A549 (cell line): ENCODE measurements at regions not wholly inside any gene's neighbourhood (a gene's known extent, or its start where the extent isn't known, plus 50 kb on each side); places are given as distances from the start of the nearest gene placed in this dataset.

Experiments
- ATAC-seq, 2 experiments: fragments of 200-7000 bp in 1 of 2; fragments of >200 bp in 1 of 2; cut with Nextera tagmentation in 1 of 2; cut with Tn5 transposase in 1 of 2; 3 replicates each; pipeline versions ENCODE4 v1.8.0 to v1.9.1; 2018 to 2020; ENCODE audit warnings: mild to moderate bottlenecking in 1 of 2, moderate library complexity in 1 of 2
- CTCF ChIA-PET: fragments of 300-600 bp; sonication (Branson Sonifier 250); formaldehyde crosslinking; extraction: SDS; loops from one replicate; lab custom pipeline; 2021; ENCODE audit warnings: antibody characterized with exemption, inconsistent platforms; lab: Yijun Ruan, JAX
- POLR2A ChIA-PET: fragments of 350-600 bp; formaldehyde crosslinking; extraction: SDS; loops from one replicate; lab custom pipeline; 2021; ENCODE audit warnings: antibody characterized with exemption, inconsistent platforms; lab: Yijun Ruan, JAX
- DNase-seq, 2 experiments: peaks; one replicate each; pipeline versions ENCODE4 v3.0.0 to v3.0.0-alpha.2; 2011 to 2016; ENCODE audit warnings: low read depth in 1 of 2, low spot score in 1 of 2
- FAIRE-seq: peaks from 2 replicates; lab custom pipeline; 2011; peaks lifted over from hg19 to GRCh38; lab: Jason Lieb, UNC
- H3K27ac ChIP-seq, 2 experiments: fragments of >200 bp; sonication (Bioruptor Twin); formaldehyde crosslinking; 3 replicates each; pipeline ENCODE4 v1.5.1; 2016 to 2017
- H3K4me1 ChIP-seq: fragments of >200 bp; sonication (Bioruptor Twin); formaldehyde crosslinking; 3 replicates; pipeline ENCODE4 v1.6.1; 2016
- H3K4me2 ChIP-seq: fragments of >200 bp; sonication (Bioruptor Twin); formaldehyde crosslinking; 3 replicates; pipeline ENCODE4 v1.6.1; 2016
- H3K4me3 ChIP-seq: fragments of >200 bp; sonication (Bioruptor Twin); formaldehyde crosslinking; 3 replicates; pipeline ENCODE4 v1.5.1; 2016
- H3K9me3 ChIP-seq: fragments of >200 bp; sonication (Bioruptor Twin); formaldehyde crosslinking; 3 replicates; pipeline ENCODE4 v1.6.1; 2016
- BHLHE40 ChIP-seq: IDR thresholded peaks from 2 replicates; pipeline ENCODE4 v1.6.1; 2012; ENCODE audit warnings: low read depth, low read length, inconsistent platforms
- CBX2 ChIP-seq: fragments of 200-600 bp; sonication (generic); IDR thresholded peaks from 2 replicates; pipeline ENCODE4 v1.6.1; 2016; ENCODE audit warnings: low read depth, mild to moderate bottlenecking, borderline replicate concordance
- CBX8 ChIP-seq: fragments of 200-600 bp; sonication (generic); IDR thresholded peaks from 2 replicates; pipeline ENCODE4 v1.6.1; 2016
- CHD2 ChIP-seq: fragments of 150-350 bp; IDR thresholded peaks from 2 replicates; pipeline ENCODE4 v1.6.1; 2014; ENCODE audit warnings: low read length; ENCODE audit not compliant: partially characterized antibody
- CHD4 ChIP-seq: fragments of 200-600 bp; sonication (generic); IDR thresholded peaks from 2 replicates; pipeline ENCODE4 v1.6.1; 2016; ENCODE audit warnings: antibody characterized with exemption, mild to moderate bottlenecking, borderline replicate concordance
- FOXS1 ChIP-seq: fragments of 250-450 bp; sonication (Bioruptor Pico); IDR thresholded peaks from 2 replicates; pipeline ENCODE4 v1.5.0; 2020; ENCODE audit warnings: mild to moderate bottlenecking, moderate library complexity
- GATA3 ChIP-seq: IDR thresholded peaks from 2 replicates; pipeline ENCODE4 v1.6.1; 2012; ENCODE audit warnings: borderline replicate concordance
- HDAC2 ChIP-seq: fragments of 200-600 bp; sonication (generic); IDR thresholded peaks from 2 replicates; pipeline ENCODE4 v1.6.1; 2016
- HEYL ChIP-seq: fragments of 250-450 bp; sonication (Bioruptor Pico); IDR thresholded peaks from 2 replicates; pipeline ENCODE4 v1.8.0; 2021; ENCODE audit warnings: mild to moderate bottlenecking, moderate library complexity
- HOXB13 ChIP-seq: fragments of 250-450 bp; sonication (Bioruptor Pico); IDR thresholded peaks from 2 replicates; pipeline ENCODE4 v1.5.0; 2020; ENCODE audit warnings: low read depth, mild to moderate bottlenecking, moderate library complexity
- KDM1A ChIP-seq: fragments of 200-600 bp; sonication (generic); IDR thresholded peaks from 2 replicates; pipeline ENCODE4 v1.6.1; 2016; ENCODE audit warnings: low read depth, mild to moderate bottlenecking
- MAZ ChIP-seq: fragments of 150-350 bp; IDR thresholded peaks from 2 replicates; pipeline ENCODE4 v1.6.1; 2014; ENCODE audit warnings: antibody characterized with exemption, low read depth, low read length, borderline replicate concordance
- NPAS2 ChIP-seq: fragments of 250-450 bp; sonication (Bioruptor Pico); IDR thresholded peaks from 2 replicates; pipeline ENCODE4 v1.8.0; 2022; ENCODE audit warnings: mild to moderate bottlenecking, moderate library complexity, borderline replicate concordance
- NR3C1 ChIP-seq: fragments of >200 bp; sonication (Bioruptor Twin); formaldehyde crosslinking; IDR thresholded peaks from 3 replicates; pipeline ENCODE4 v1.6.1; 2017
- POLR2A ChIP-seq: IDR thresholded peaks from 2 replicates; pipeline ENCODE4 v1.6.1; 2012; ENCODE audit warnings: mild to moderate bottlenecking, low read length
- POLR2AphosphoS2 ChIP-seq: conservative IDR thresholded peaks from 2 replicates; pipeline ENCODE4 v1.6.1; 2012; ENCODE audit warnings: low read length, improper control_type of control experiment, inconsistent platforms
- RAD21 ChIP-seq, 2 experiments: fragments of >200 bp in 1 of 2; sonication (Bioruptor Twin) in 1 of 2; formaldehyde crosslinking in 1 of 2; IDR thresholded peaks in 1 of 2; conservative IDR thresholded peaks in 1 of 2; 2 replicates in 1 of 2; 3 replicates in 1 of 2; pipeline ENCODE4 v1.6.1; 2012 to 2018; ENCODE audit warnings: inconsistent platforms in 1 of 2
- RARB ChIP-seq: fragments of 250-450 bp; sonication (Bioruptor Pico); IDR thresholded peaks from 2 replicates; pipeline ENCODE4 v1.8.0; 2021; ENCODE audit warnings: mild to moderate bottlenecking, moderate library complexity
- SMC3 ChIP-seq: fragments of >200 bp; sonication (Bioruptor Twin); formaldehyde crosslinking; IDR thresholded peaks from 3 replicates; pipeline ENCODE4 v1.6.1; 2018; ENCODE audit warnings: inconsistent platforms
- SREBF2 ChIP-seq: fragments of 450-650 bp; IDR thresholded peaks from 2 replicates; pipeline ENCODE4 v1.6.1; 2014; ENCODE audit warnings: mild to moderate bottlenecking, moderate library complexity
- ZC3H11A ChIP-seq: fragments of 450-650 bp; IDR thresholded peaks from 2 replicates; pipeline ENCODE4 v1.6.1; 2014; ENCODE audit warnings: antibody characterized with exemption, mild to moderate bottlenecking
- ZNF302 ChIP-seq: fragments of 250-450 bp; sonication (Bioruptor Pico); IDR thresholded peaks from 2 replicates; pipeline ENCODE4 v1.9.0; 2021; ENCODE audit warnings: inconsistent platforms, mild to moderate bottlenecking, moderate library complexity
- WGBS: methylation state at CpG from one replicate; pipeline ENCODE4 v1.1.6; 2017; ENCODE audit errors: missing lambda C conversion rate; 5-methylcytosine and 5-hydroxymethylcytosine counted together
- TF ChIP-seq, protein P1 (sequence below): fragments of 150-350 bp; IDR thresholded peaks from 2 replicates; pipeline ENCODE4 v1.6.1; 2014; ENCODE audit warnings: low read depth, mild to moderate bottlenecking, low read length
- TF ChIP-seq, protein P2 (sequence below): IDR thresholded peaks from 2 replicates; pipeline ENCODE4 v1.6.1; 2012; ENCODE audit warnings: low read depth, borderline replicate concordance

DNA sequence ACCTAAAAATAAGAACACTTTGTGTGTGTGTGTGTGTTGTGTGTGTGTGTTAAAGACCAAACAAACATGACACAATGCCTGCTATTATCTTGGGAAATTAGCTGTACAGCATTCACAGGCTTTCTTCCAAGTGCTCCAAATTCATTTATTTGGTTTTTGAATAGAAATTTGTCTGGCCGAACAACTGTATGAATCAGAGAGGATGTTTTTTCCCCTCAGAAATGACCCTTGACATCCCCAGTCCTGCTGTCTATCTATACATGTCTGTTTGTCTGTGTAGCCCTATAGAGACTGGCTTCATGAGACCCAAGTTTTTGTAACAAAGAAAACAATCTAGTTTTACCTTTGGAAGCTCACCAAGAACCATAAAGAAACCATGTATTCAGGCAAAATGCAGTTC is 549.8 kb downstream of the NSUN3 start:
- CTCF ChIA-PET: interaction anchor here (1.0 kb wide), 1 partner anchor 12 kb away, joined by 3 read pairs; no protein-coding TSS in a partner anchor
- TF ChIP-seq RAD21 (conservative IDR thresholded peaks at IDR 0.05 in 1 of 2, IDR thresholded peaks at IDR 0.05 in 1 of 2) (no peak), ZC3H11A (no peak), CBX8 (no peak), SMC3 (no peak), NPAS2 (no peak), KDM1A (no peak), GATA3 (no peak), RARB (no peak), POLR2A (no peak), MAZ (no peak)
- TF ChIP-seq, protein P1, sequence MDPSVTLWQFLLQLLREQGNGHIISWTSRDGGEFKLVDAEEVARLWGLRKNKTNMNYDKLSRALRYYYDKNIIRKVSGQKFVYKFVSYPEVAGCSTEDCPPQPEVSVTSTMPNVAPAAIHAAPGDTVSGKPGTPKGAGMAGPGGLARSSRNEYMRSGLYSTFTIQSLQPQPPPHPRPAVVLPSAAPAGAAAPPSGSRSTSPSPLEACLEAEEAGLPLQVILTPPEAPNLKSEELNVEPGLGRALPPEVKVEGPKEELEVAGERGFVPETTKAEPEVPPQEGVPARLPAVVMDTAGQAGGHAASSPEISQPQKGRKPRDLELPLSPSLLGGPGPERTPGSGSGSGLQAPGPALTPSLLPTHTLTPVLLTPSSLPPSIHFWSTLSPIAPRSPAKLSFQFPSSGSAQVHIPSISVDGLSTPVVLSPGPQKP: no peak
- 84% methylated on average over 1 of the region's 1 CpG for WGBS

DNA sequence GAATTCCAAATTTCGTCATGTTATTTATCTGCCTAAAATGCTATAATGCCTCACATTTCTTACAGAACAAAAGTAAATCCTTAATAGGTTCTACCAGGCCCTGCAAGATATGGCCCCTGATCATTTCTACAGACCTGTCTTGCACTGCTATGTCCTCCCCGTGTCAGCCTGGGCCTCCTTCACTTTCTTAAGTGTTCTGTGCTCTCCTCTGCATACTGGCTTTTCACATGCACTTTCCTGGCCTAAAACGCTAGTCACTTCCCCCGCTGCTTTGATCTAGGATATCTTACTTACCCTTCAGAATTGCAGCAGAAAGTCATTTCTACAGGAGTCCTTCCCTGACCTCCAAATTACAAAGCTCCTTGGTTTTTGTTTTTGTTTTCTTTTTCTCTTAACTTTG is 551.3 kb downstream of the NSUN3 start:
- Histone ChIP-seq H3K4me2 (no peak overlapping the region), H3K4me3 (no peak overlapping the region), H3K27ac (no peak overlapping the region), H3K9me3 (no peaks in the 10 kb centered on the region), H3K4me1 (peaks cover 36% of the 10 kb centered on the region)
- TF ChIP-seq, protein P2, sequence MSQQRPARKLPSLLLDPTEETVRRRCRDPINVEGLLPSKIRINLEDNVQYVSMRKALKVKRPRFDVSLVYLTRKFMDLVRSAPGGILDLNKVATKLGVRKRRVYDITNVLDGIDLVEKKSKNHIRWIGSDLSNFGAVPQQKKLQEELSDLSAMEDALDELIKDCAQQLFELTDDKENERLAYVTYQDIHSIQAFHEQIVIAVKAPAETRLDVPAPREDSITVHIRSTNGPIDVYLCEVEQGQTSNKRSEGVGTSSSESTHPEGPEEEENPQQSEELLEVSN: no peak
- TF ChIP-seq HEYL (CRISPR knock-in tag): no peak
- no peak for DNase-seq
- no peak for FAIRE-seq
- CTCF ChIA-PET: no interaction called here
- 74% methylated on average over 4 of the region's 4 CpGs for WGBS
- no peak for ATAC-seq
- POLR2A ChIA-PET: no interaction called here

More for the DNA sequence above, 549.8 kb downstream of the NSUN3 start:
- H3K9me3 ChIP-seq: no peaks in the 10 kb centered on the region
- POLR2A ChIA-PET: no interaction called here
- no peak overlapping the region for H3K27ac ChIP-seq
- FAIRE-seq (no peak), ATAC-seq (no peak), DNase-seq (no peak)
- H3K4me3 ChIP-seq: no peak overlapping the region
- peaks cover 26% of the 10 kb centered on the region for H3K4me1 ChIP-seq
- H3K4me2 ChIP-seq: no peak overlapping the region

DNA sequence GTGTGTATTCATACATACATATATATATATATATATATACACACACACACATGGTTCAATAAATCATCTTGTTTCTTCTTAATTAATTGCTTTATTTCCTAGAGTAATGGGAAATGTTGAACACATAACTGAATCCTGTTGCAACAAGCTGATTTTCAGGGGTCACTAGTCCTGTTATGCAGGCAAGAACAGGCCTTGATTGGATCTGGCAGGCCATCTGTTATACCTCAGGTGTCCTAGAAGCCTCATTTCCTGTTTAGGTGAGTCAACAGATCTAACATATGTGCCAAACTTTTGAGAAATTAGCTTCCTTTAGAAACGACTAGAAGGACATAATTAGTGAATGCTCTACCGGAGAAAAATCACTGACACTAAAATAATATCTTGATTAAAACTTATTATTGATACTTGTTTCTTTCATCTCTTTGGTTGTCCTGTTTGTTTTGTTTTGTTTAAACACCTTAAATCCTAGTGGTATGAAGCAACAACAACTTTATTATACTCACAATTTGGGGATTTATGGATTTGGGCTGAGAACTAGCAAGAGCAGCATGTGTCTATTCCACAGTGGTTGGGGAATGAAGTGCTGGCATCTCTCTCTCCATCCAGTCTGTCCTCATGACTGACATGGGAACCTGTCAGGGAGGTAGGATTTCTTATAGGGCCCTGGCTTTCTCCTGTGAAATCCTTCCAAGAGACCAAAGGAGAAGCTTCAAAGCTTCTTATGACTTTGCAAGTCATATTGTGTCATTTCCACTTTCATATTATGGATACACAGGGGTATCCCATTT is 552.6 kb downstream of the NSUN3 start:
- no peaks in the 10 kb centered on the region for H3K9me3 ChIP-seq
- 63% methylated on average over 2 of the region's 2 CpGs for WGBS
- ATAC-seq: no peak
- H3K4me2 ChIP-seq: no peak overlapping the region
- TF ChIP-seq HDAC2: no peak
- no peak for TF ChIP-seq BHLHE40
- TF ChIP-seq HOXB13 (CRISPR knock-in tag): no peak
- no peak for TF ChIP-seq SREBF2
- TF ChIP-seq CBX2: no peak
- TF ChIP-seq FOXS1 (CRISPR knock-in tag): no peak
- no peak for TF ChIP-seq CHD2
- TF ChIP-seq NR3C1: no peak
- TF ChIP-seq POLR2AphosphoS2: no peak
- no peak for TF ChIP-seq CHD4
- TF ChIP-seq, protein P2: no peak
- no peak for TF ChIP-seq ZNF302 (CRISPR knock-in tag)
- POLR2A ChIA-PET: no interaction called here
- no peak for DNase-seq
- H3K4me1 ChIP-seq: peaks cover 44% of the 10 kb centered on the region
- CTCF ChIA-PET: no interaction called here
- peak overlapping the region; percentile 10 to 45; a peak in 3 of 6 replicates for H3K27ac ChIP-seq
- no peak overlapping the region for H3K4me3 ChIP-seq
- no peak for FAIRE-seq
